ENCODE measurements at regions not wholly inside any gene's neighbourhood (a gene's known extent, or its start where the extent isn't known, plus 50 kb on each side); places are given as distances from the start of the nearest gene placed in this dataset.
"Not testable (repeated sequence)": the region's sequence is repeated elsewhere in the genome, so short reads cannot be mapped to it uniquely, and the experiment has no call there.

DNA sequence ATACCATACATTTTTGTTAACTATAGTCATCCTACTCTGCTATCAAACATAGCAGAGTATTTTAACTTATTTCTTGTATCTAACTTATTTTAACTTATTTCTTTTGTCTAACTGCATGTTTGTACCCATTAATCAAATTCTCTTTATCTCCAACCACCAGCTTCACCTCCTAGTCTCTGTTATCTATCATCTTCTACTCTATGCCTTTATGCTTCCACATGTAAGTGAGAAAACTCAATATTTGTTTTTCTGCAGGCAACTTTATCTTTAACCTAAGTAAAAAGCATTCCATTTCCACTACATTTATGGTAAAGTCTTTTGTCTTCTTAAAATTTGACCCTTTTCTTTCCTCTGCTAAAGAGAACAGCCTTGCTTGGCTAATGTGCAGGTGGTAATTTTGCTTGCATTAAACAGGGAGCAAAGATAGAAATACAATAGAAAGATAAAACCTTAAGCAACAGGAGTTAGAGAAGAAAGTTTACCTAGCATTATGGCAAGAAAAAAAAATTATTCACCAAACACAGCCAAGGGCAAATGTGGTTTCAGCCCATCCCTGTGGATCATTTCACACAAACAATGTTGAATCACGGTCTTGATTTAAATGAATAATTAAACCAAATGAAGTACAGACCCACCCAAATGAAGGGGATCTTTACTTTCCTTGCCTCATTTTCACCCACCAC is 110.9 kb upstream of the TSPAN8 start:
- TF ChIP-seq, protein P1, sequence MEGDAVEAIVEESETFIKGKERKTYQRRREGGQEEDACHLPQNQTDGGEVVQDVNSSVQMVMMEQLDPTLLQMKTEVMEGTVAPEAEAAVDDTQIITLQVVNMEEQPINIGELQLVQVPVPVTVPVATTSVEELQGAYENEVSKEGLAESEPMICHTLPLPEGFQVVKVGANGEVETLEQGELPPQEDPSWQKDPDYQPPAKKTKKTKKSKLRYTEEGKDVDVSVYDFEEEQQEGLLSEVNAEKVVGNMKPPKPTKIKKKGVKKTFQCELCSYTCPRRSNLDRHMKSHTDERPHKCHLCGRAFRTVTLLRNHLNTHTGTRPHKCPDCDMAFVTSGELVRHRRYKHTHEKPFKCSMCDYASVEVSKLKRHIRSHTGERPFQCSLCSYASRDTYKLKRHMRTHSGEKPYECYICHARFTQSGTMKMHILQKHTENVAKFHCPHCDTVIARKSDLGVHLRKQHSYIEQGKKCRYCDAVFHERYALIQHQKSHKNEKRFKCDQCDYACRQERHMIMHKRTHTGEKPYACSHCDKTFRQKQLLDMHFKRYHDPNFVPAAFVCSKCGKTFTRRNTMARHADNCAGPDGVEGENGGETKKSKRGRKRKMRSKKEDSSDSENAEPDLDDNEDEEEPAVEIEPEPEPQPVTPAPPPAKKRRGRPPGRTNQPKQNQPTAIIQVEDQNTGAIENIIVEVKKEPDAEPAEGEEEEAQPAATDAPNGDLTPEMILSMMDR (IDR thresholded peaks at IDR 0.05; ENCODE audit: low read depth, low read length, missing control alignments): no peak
- H3K4me3 ChIP-seq (ENCODE audit: low read depth, low read length): no peak overlapping the region
- no peak for DNase-seq (ENCODE audit: low read depth)

DNA sequence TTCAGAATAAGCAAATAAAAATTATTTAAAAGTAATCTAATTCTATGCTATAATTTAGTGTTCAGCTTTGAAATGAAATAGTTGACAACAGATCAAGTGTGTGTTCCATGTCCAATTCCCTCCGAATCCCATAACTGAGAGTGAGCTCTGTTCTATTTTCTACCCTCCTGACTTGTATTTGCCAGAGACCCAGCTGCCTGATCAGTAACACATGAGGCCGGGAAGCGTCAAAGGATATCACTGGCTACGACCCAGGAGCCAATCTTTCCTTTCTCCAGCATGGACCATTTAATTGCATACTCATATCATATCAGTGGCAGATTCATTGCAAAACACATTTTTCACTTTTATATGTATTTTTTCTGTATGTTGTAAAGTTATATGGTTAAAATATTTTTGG is 108.8 kb upstream of the TSPAN8 start:
- TF ChIP-seq, protein P1 (IDR thresholded peaks at IDR 0.05; ENCODE audit: low read depth, low read length, missing control alignments): no peak
- DNase-seq (ENCODE audit: low read depth): no peak
- no peak overlapping the region for H3K4me3 ChIP-seq (ENCODE audit: low read depth, low read length)

DNA sequence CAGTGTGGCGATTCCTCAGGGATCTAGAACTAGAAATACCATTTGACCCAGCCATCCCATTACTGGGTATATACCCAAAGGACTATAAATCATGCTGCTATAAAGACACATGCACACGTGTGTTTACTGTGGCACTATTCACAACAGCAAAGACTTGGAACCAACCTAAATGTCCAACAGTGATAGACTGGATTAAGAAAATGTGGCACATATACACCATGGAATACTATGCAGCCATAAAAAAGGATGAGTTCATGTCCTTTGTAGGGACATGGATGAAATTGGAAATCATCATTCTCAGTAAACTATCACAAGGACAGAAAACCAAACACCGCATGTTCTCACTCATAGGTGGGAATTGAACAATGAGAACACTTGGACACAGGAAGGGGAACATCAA is 107.9 kb upstream of the TSPAN8 start:
- DNase-seq (ENCODE audit: low read depth); H3K4me3 ChIP-seq (ENCODE audit: low read depth, low read length): not testable (repeated sequence)

DNA sequence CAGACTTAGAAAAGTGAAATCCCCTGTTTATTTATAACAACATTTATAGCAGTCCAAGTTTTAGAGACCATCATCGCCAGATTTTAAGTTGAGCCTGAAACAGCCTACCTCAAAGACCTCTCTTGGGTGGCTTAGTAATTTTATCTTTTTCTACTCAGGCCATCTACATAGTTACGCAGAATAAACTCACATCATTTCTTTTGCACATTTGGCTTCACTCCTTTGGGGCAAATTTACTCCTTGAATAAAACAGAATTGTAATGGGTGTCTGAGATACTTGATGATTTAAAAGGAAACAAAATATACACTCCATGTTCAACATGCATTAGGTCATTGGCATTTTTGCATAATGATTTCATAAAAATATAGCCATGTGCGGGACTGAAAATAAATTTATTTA is 104.7 kb upstream of the TSPAN8 start:
- H3K4me3 ChIP-seq (ENCODE audit: low read depth, low read length): no peak overlapping the region
- TF ChIP-seq, protein P1 (IDR thresholded peaks at IDR 0.05; ENCODE audit: low read depth, low read length, missing control alignments): no peak
- no peak for DNase-seq (ENCODE audit: low read depth)

DNA sequence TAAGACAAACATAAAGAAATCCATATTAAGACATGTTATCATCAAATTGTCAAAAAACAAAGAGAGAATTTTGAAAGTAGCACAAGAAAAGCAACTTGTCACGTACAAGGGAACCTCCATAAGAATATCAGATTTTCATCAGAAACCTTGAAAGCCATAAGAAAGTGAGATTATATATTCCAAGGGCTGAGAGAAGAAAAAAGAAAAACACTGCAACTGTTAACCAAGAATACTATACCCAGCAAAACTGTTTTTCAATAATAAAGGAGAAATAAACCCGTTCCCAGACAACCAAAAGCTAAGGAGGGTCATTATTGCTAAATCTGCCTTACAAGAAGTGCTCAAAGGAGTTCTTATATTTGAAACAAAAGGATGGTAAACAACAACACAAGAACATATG is 94.7 kb upstream of the TSPAN8 start:
- TF ChIP-seq, protein P1 (IDR thresholded peaks at IDR 0.05; ENCODE audit: low read depth, low read length, missing control alignments): no peak
- no peak overlapping the region for H3K4me3 ChIP-seq (ENCODE audit: low read depth, low read length)
- DNase-seq (ENCODE audit: low read depth): no peak

DNA sequence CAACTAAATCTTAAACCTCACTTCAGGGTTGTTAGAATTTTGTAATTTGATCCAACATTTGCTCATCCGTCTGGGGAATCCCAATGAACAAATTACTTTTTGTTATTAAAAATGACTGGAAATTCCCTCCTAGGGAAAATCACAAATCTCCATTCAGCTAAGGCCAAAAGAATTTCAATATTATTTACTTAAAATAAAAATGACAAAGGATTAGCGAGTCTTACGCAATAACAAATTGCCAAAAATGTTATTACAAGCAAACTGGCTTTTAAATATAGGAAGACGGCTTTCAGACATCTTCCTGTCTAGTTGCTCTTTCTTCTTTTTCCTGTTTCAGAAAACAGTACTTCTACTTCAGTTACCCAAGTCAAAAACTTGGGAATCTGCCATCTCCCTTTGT is 92.4 kb upstream of the TSPAN8 start:
- TF ChIP-seq, protein P1 (IDR thresholded peaks at IDR 0.05; ENCODE audit: low read depth, low read length, missing control alignments): no peak
- no peak overlapping the region for H3K4me3 ChIP-seq (ENCODE audit: low read depth, low read length)
- DNase-seq (ENCODE audit: low read depth): no peak

DNA sequence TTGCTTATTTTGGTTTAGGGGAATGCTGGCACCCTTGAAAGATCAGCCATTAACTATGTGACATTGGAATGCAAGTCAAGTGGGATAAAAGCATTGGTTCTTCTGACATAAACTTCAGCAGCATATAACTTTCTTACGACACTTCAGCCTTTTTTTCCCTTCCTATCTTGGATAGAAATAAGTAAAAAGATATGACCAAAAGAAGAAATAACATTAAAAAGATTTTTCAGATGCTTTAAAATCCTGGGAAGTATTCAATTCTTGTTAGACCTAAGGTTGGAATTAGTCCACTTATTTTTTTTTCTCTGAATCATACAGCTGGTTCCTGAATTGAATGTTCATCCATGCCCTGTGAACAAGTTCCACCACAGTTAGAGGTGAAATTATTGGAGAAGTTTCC is 85.6 kb upstream of the TSPAN8 start:
- no peak overlapping the region for H3K4me3 ChIP-seq (ENCODE audit: low read depth, low read length)
- DNase-seq (ENCODE audit: low read depth): no peak
- TF ChIP-seq, protein P1 (IDR thresholded peaks at IDR 0.05; ENCODE audit: low read depth, low read length, missing control alignments): no peak

Measured in GM12864 (cell line).